CD4-positive, alpha-beta T cell (primary cell): ENCODE measurements at regions not wholly inside any gene's neighbourhood (a gene's known extent, or its start where the extent isn't known, plus 50 kb on each side); places are given as distances from the start of the nearest gene placed in this dataset.

ENCODE experiments used
- ATAC-seq: fragments of 200-7000 bp; cut with Tn5 transposase; one replicate; pipeline ENCODE4 v1.10.0; 2022; ENCODE audit warnings: mild to moderate bottlenecking; ENCODE audit not compliant: poor library complexity
- CTCF ChIA-PET: fragments of 350-600 bp; sonication (Branson Sonifier 250); formaldehyde crosslinking; loops from one replicate; lab custom pipeline; 2021; ENCODE audit warnings: antibody characterized with exemption, inconsistent platforms; lab: Charles Lee
- POLR2A ChIA-PET: fragments of 350-600 bp; sonication (Branson Sonifier 250); formaldehyde crosslinking; loops from one replicate; lab custom pipeline; 2021; ENCODE audit warnings: antibody characterized with exemption, inconsistent platforms; lab: Charles Lee
- DNase-seq, 14 experiments: peaks; one replicate each; pipeline ENCODE4 v3.0.0-alpha.2; 2013 to 2020; ENCODE audit warnings: mixed read lengths in 2 of 14
- H3K27ac ChIP-seq, 2 donors: one replicate each; pipeline versions ENCODE4 v1.5.1 to v1.7.0; 2013; ENCODE audit warnings: low read length in 2 of 2, low read depth in 1 of 2, mild to moderate bottlenecking in 1 of 2
- H3K27me3 ChIP-seq, 2 experiments: 1 replicate in 1 of 2; 2 replicates in 1 of 2; pipeline versions ENCODE4 v1.6.1 to v1.7.0; 2013; ENCODE audit warnings: low read length in 2 of 2, control low read depth in 1 of 2, mild to moderate bottlenecking in 1 of 2, moderate library complexity in 1 of 2; ENCODE audit not compliant: insufficient read depth in 2 of 2, control insufficient read depth in 1 of 2
- H3K36me3 ChIP-seq: one replicate; pipeline ENCODE4 v1.6.1; 2013; ENCODE audit warnings: low read length, control low read depth; ENCODE audit not compliant: insufficient read depth
- H3K4me1 ChIP-seq: one replicate; pipeline ENCODE4 v1.6.1; 2013; ENCODE audit warnings: low read length, control low read depth; ENCODE audit not compliant: insufficient read depth
- H3K4me3 ChIP-seq: one replicate; pipeline ENCODE4 v1.5.1; 2013; ENCODE audit warnings: mild to moderate bottlenecking, low read length, moderate library complexity
- H3K9me3 ChIP-seq, 2 experiments: 1 replicate in 1 of 2; 2 replicates in 1 of 2; pipeline versions ENCODE4 v1.6.1 to v1.7.0; 2013; ENCODE audit warnings: low read length in 2 of 2, mild to moderate bottlenecking in 2 of 2, control low read depth in 1 of 2, moderate library complexity in 1 of 2; ENCODE audit not compliant: control insufficient read depth in 1 of 2, insufficient read depth in 1 of 2
- H3K27ac Mint-ChIP-seq: one replicate; pipeline ENCODE4 v1.8.0; 2020; ENCODE audit warnings: mixed read lengths
- H3K27me3 Mint-ChIP-seq: one replicate; pipeline ENCODE4 v1.8.0; 2021; ENCODE audit warnings: mixed read lengths
- H3K36me3 Mint-ChIP-seq: one replicate; pipeline ENCODE4 v1.8.0; 2021; ENCODE audit warnings: low read depth, mixed read lengths
- H3K4me1 Mint-ChIP-seq: one replicate; pipeline ENCODE4 v1.8.0; 2021; ENCODE audit warnings: low read depth, mixed read lengths
- H3K4me3 Mint-ChIP-seq: one replicate; pipeline ENCODE4 v1.8.0; 2020; ENCODE audit warnings: mild to moderate bottlenecking, mixed read lengths
- H3K9me3 Mint-ChIP-seq: one replicate; pipeline ENCODE4 v1.8.0; 2020; ENCODE audit warnings: mixed read lengths
- intact Hi-C, 2 experiments: fragments of 100-400 bp; cut with DNase I in 1 of 2; cut with micrococcal nuclease in 1 of 2; formaldehyde crosslinking; loops; one replicate each; pipeline versions ENCODE4 v1.15.1 to v1.9.0; 2023 to 2025; cut with DNase I, micrococcal nuclease
- TF ChIP-seq, protein P1 (sequence below): fragments of 200-600 bp; IDR thresholded peaks from one replicate; pipeline ENCODE4 v1.8.0; 2022; ENCODE audit warnings: antibody characterized with exemption, mild to moderate bottlenecking

DNA sequence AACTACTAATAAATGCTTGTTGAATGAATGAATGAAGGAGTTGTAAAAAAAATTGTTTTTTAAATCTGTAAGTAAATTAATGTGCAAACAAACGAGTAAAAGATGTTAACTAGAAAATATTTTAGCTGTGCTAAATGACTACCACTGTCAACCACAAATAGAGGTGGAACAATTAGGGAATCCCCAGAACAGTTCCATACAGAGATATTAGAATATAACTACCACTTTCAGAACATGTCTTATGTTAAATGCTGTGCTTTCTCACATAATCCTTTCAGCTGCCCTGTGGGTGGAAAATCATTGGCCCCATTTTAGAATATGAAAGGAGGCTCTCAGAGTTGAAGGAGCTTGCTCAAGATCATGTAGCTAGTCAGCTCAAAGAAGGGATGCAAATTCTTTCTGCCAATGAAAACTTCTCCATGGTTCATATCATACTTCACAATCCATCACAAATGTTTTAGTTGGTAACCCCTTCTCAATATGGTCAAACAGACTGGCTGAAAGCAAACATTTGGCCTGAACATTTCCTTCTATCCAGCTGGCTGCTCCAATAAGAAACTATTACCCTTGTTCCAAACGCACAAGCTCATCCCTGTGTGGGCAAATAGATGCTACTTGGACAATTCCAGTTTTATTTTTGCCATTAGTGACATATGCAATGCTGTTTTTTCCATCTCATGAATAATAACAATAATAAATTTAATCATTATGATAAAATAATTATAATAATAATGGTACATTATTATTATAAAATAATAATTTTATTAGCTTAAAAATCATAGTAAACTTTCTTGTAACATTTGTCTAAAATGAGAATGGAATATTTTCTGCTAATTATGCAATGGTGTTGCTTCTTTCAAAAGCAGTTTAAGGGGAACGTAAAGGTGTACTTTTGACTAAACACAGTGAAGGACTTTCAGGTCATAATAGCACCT is 290.4 kb upstream of the STT3B start:
- DNase-seq (no peak), ATAC-seq (no peak)
- peaks cover 17% of the 10 kb centered on the region for H3K4me1 Mint-ChIP-seq
- POLR2A ChIA-PET, result interaction anchor here (1.1 to 1.4 kb wide), 2 partner anchors 15 to 290 kb away, joined by 3 to 4 read pairs; partner anchors contain the start of gene STT3B
- H3K9me3 ChIP-seq, result no peaks in the 10 kb centered on the region
- H3K4me1 ChIP-seq, result no peaks in the 10 kb centered on the region
- H3K27me3 Mint-ChIP-seq, result no peaks in the 10 kb centered on the region
- no peak overlapping the region for H3K4me3 ChIP-seq
- no peak overlapping the region for H3K27ac Mint-ChIP-seq
- H3K36me3 Mint-ChIP-seq, result no peaks in the 10 kb centered on the region
- H3K27ac ChIP-seq, result no peak overlapping the region
- no peaks in the 10 kb centered on the region for H3K27me3 ChIP-seq
- CTCF ChIA-PET, result no interaction called here
- no peaks in the 10 kb centered on the region for H3K9me3 Mint-ChIP-seq
- H3K36me3 ChIP-seq, result no peaks in the 10 kb centered on the region
- TF ChIP-seq, protein P1, sequence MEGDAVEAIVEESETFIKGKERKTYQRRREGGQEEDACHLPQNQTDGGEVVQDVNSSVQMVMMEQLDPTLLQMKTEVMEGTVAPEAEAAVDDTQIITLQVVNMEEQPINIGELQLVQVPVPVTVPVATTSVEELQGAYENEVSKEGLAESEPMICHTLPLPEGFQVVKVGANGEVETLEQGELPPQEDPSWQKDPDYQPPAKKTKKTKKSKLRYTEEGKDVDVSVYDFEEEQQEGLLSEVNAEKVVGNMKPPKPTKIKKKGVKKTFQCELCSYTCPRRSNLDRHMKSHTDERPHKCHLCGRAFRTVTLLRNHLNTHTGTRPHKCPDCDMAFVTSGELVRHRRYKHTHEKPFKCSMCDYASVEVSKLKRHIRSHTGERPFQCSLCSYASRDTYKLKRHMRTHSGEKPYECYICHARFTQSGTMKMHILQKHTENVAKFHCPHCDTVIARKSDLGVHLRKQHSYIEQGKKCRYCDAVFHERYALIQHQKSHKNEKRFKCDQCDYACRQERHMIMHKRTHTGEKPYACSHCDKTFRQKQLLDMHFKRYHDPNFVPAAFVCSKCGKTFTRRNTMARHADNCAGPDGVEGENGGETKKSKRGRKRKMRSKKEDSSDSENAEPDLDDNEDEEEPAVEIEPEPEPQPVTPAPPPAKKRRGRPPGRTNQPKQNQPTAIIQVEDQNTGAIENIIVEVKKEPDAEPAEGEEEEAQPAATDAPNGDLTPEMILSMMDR, result no peak
- intact Hi-C loops, result no loop called here
- no peak overlapping the region for H3K4me3 Mint-ChIP-seq

DNA sequence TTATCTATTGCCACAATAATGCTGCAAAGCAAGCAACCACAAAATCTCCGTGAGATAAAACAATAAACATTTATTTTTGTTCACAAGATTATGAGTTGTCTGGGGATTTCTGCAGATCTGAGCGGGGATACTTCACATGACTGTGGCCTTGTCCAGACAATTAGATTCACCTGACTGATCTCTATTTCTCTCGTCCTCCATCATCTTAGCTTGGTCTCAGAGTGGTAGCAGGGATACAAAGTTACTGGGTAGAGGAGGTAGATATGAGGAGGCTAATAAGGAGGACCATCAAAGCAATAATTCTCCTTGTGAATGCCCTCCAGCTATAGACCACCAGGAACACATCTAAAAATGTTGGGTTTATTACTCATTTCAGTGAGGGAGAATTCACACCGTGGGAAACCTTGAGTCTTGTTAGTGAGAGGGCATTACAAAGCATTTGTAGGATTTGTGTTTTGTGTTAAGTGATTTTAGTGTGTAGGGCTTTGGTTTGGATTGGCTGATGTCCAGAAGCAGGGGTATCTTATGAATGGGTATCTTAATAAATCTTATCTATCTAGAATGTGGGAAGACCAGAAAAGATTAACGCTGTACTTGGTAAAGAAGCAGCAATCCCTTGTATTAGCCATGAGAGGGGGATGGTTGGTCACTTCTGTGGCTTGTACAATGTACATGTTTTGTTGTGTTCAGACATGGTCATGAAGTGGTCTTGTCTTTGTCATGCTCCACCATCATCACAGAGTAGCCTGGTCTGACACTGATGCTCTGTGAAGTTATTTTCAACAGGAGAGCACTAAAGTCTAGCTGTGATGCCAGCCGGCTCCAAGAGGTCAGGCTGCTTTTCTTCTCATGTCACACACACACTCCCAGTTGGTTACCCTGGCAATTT is 287.6 kb upstream of the STT3B start:
- intact Hi-C loops, result no loop called here
- no peak for DNase-seq
- H3K36me3 Mint-ChIP-seq, result no peaks in the 10 kb centered on the region
- POLR2A ChIA-PET, result no interaction called here
- Histone ChIP-seq H3K27me3 (no peaks in the 10 kb centered on the region), H3K9me3 (no peaks in the 10 kb centered on the region), H3K4me1 (peaks cover 6% of the 10 kb centered on the region), H3K27ac (no peak overlapping the region), H3K4me3 (no peak overlapping the region), H3K36me3 (no peaks in the 10 kb centered on the region)
- H3K9me3 Mint-ChIP-seq, result no peaks in the 10 kb centered on the region
- CTCF ChIA-PET, result no interaction called here
- H3K27me3 Mint-ChIP-seq, result no peaks in the 10 kb centered on the region
- TF ChIP-seq, protein P1, result no peak
- H3K27ac Mint-ChIP-seq, result no peak overlapping the region
- ATAC-seq, result no peak
- no peak overlapping the region for H3K4me3 Mint-ChIP-seq
- H3K4me1 Mint-ChIP-seq, result peaks cover 33% of the 10 kb centered on the region

DNA sequence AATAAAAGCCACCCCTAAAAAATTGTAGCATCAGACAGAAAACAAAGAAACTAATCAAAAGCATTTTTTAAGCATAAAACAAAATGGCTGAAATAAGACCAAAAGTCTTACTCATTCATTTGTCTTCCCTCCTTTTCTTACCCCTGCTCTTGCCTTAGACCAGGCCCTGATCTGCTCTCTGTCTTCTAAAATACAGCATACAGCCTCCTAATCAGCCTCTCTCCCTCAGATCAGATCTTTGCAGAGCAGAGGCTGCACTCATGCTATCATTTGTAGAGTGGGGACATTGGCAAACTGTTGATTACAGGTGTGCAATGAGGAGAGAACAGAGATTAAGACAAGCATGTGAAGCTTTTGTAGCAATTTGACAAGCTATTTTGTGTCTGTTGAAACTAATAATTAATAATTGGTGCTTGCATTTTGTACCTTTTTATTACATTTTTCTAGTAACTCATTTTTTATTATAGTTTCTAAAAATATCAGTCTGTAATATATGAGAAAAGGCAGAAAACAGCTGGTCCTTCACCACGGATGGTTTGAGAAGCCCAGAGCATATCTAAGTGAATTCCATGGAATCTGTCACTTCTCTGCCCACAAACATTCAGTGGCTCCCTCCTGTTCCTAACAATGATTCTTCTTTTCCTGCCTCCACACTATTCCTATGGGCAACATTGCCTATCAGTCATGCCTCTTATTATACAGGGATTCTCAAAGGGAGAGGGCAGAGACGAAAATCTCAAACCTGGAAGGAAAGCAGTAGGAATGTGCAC is 286.2 kb upstream of the STT3B start:
- ChIA-PET CTCF (no interaction called here), POLR2A (no interaction called here)
- Histone ChIP-seq H3K4me1 (peaks cover 10% of the 10 kb centered on the region), H3K27ac (no peak overlapping the region), H3K36me3 (no peaks in the 10 kb centered on the region), H3K4me3 (no peak overlapping the region), H3K9me3 (no peaks in the 10 kb centered on the region), H3K27me3 (no peaks in the 10 kb centered on the region)
- TF ChIP-seq, protein P1, result no peak
- DNase-seq (no peak), ATAC-seq (no peak)
- intact Hi-C loops, result no loop called here
- H3K4me3 Mint-ChIP-seq, result no peak overlapping the region
- no peak overlapping the region for H3K27ac Mint-ChIP-seq
- peaks cover 40% of the 10 kb centered on the region for H3K4me1 Mint-ChIP-seq
- no peaks in the 10 kb centered on the region for H3K27me3 Mint-ChIP-seq
- no peaks in the 10 kb centered on the region for H3K36me3 Mint-ChIP-seq
- H3K9me3 Mint-ChIP-seq, result peaks cover 3% of the 10 kb centered on the region
